ENCODE measurements at regions not wholly inside any gene's neighbourhood (a gene's known extent, or its start where the extent isn't known, plus 50 kb on each side); places are given as distances from the start of the nearest gene placed in this dataset.

GRCh38 chr3:176078906-176079305 lies 1118.4 kb downstream of the TBL1XR1 start:
- Histone ChIP-seq H3K27me3 (ENCODE audit: control insufficient read depth, insufficient read depth, low read length) (no peaks in the 10 kb centered on the region), H3K4me3 (ENCODE audit: low read depth, low read length) (no peak overlapping the region), H3K36me3 (ENCODE audit: control insufficient read depth, insufficient read depth, low read length) (no peaks in the 10 kb centered on the region)
- POLR2A ChIA-PET: no interaction called here
- peak; percentile 58 for DNase-seq (ENCODE audit: low read depth)
- no peak for TF ChIP-seq CTCF (IDR thresholded peaks at IDR 0.05; ENCODE audit: insufficient read depth, low read depth, low read length)
- CTCF ChIA-PET: interaction anchor here (0.9 kb wide), 1 partner anchor 38 kb away, joined by 3 read pairs; no protein-coding TSS in a partner anchor

DNA sequence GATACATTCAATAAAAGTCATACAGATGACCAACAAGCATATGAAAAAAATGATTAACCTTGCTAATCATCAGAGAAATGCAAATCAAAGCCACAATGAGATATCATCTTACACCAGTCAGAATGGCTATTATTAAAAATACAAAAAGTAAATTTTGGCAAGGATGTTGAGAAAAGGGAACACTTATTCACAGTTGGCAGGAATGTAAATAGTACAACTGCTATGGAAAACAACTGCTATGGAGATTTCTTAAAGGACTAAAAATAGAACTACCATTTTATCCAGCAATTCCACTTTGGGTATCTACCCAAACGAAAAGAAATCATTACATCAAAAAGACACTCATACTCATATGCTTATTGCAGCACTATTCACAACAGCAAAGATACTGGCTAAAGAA lies 1121.8 kb downstream of the TBL1XR1 start:
- TF ChIP-seq CTCF (IDR thresholded peaks at IDR 0.05; ENCODE audit: insufficient read depth, low read depth, low read length): no peak
- DNase-seq (ENCODE audit: low read depth): no peak
- CTCF ChIA-PET: no interaction called here
- Histone ChIP-seq H3K36me3 (ENCODE audit: control insufficient read depth, insufficient read depth, low read length) (no peaks in the 10 kb centered on the region), H3K4me3 (ENCODE audit: low read depth, low read length) (no peak overlapping the region), H3K27me3 (ENCODE audit: control insufficient read depth, insufficient read depth, low read length) (no peaks in the 10 kb centered on the region)
- POLR2A ChIA-PET: no interaction called here

- POLR2A ChIA-PET: interaction anchor here (0.5 kb wide), 1 partner anchor 34 kb away, joined by 3 read pairs; no protein-coding TSS in a partner anchor
- CTCF ChIA-PET: no interaction called here
- DNase-seq (ENCODE audit: low read depth): peak; percentile 5
- Histone ChIP-seq H3K36me3 (ENCODE audit: control insufficient read depth, insufficient read depth, low read length) (no peaks in the 10 kb centered on the region), H3K27me3 (ENCODE audit: control insufficient read depth, insufficient read depth, low read length) (no peaks in the 10 kb centered on the region), H3K4me3 (ENCODE audit: low read depth, low read length) (no peak overlapping the region)
- TF ChIP-seq CTCF (IDR thresholded peaks at IDR 0.05; ENCODE audit: insufficient read depth, low read depth, low read length): no peak
These were observed 1122.2 kb downstream of the TBL1XR1 start for GRCh38 chr3:176075046-176075445.

- H3K4me3 ChIP-seq (ENCODE audit: low read depth, low read length): no peak overlapping the region
- H3K27me3 ChIP-seq (ENCODE audit: control insufficient read depth, insufficient read depth, low read length): no peaks in the 10 kb centered on the region
- no peak for TF ChIP-seq CTCF (IDR thresholded peaks at IDR 0.05; ENCODE audit: insufficient read depth, low read depth, low read length)
- H3K36me3 ChIP-seq (ENCODE audit: control insufficient read depth, insufficient read depth, low read length): no peaks in the 10 kb centered on the region
- CTCF ChIA-PET: no interaction called here
- POLR2A ChIA-PET: no interaction called here
- no peak for DNase-seq (ENCODE audit: low read depth)
These were observed 1123.2 kb downstream of the TBL1XR1 start for GRCh38 chr3:176074096-176074495.

DNA sequence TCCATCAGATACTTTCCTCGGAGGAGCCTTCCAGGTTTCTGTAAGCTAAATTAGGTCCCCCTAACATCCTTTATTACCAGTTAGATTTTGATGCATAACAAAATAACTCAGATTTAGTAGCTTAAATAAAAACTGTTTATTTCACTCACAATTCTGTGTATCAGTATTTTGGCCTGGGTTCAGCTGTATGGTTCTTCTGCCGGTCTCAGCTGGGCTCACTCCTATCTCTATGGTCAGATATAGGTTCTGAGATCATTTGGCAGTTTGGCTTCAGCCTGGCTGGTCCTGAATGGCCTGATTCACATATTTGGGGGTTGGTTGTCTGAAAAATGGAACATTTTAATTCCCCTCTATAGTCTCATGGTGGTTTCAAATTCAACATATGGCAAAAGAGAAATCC lies 1125.3 kb downstream of the TBL1XR1 start:
- CTCF ChIA-PET: no interaction called here
- no peaks in the 10 kb centered on the region for H3K36me3 ChIP-seq (ENCODE audit: control insufficient read depth, insufficient read depth, low read length)
- no peak for DNase-seq (ENCODE audit: low read depth)
- no peak overlapping the region for H3K4me3 ChIP-seq (ENCODE audit: low read depth, low read length)
- TF ChIP-seq CTCF (IDR thresholded peaks at IDR 0.05; ENCODE audit: insufficient read depth, low read depth, low read length): no peak
- POLR2A ChIA-PET: no interaction called here
- no peaks in the 10 kb centered on the region for H3K27me3 ChIP-seq (ENCODE audit: control insufficient read depth, insufficient read depth, low read length)
